SH-SY5Y (cell line): ENCODE measurements at regions not wholly inside any gene's neighbourhood (a gene's known extent, or its start where the extent isn't known, plus 50 kb on each side); places are given as distances from the start of the nearest gene placed in this dataset.

Source experiments
- GATA2 ChIP-seq: IDR thresholded peaks from 2 replicates; pipeline ENCODE4 v1.6.1; 2011; ENCODE audit warnings: mild to moderate bottlenecking, low read depth, low read length
- GATA3 ChIP-seq: IDR thresholded peaks from 2 replicates; pipeline ENCODE4 v1.6.1; 2011; ENCODE audit warnings: low read depth, mild to moderate bottlenecking, low read length, moderate library complexity

DNA sequence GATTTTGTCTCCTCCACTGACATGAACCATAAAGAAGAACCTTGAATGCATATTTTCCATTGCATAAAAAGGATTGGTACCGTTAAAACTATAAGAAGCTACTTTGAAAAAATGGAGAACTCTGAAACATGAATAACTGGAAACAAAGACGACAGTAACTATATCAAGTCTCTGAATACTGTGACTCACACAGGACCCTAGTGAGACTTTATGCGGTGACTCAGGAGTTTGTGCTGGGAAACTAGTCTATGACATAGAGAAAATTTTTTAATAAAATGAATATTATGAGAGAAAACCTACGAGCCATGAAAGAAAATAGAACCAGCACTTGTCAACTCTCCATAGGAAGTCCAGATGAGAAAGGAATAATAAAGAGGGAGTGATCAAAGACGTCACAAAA lies 339.9 kb upstream of the ADARB2 start:
- TF ChIP-seq GATA2 (no peak), GATA3 (no peak)
